SJSA1 (cell line): ENCODE measurements at regions not wholly inside any gene's neighbourhood (a gene's known extent, or its start where the extent isn't known, plus 50 kb on each side); places are given as distances from the start of the nearest gene placed in this dataset.
"Not testable (repeated sequence)": the region's sequence is repeated elsewhere in the genome, so short reads cannot be mapped to it uniquely, and the experiment has no call there.

ENCODE experiments used
- DNase-seq, 2 experiments: peaks; one replicate each; pipeline ENCODE4 v3.0.0-alpha.2; 2015 to 2020; ENCODE audit warnings: low spot score in 2 of 2, low read depth in 1 of 2
- H3K27ac ChIP-seq: fragments of 250-450 bp; sonication (Bioruptor Pico); 2 replicates; pipeline ENCODE4 v1.5.1; 2020; ENCODE audit warnings: mild to moderate bottlenecking, moderate library complexity
- H3K27me3 ChIP-seq: fragments of 250-450 bp; sonication (Bioruptor Pico); replicated peaks from 2 replicates; pipeline ENCODE4 v1.5.1; 2020; ENCODE audit warnings: mild to moderate bottlenecking, moderate library complexity
- H3K36me3 ChIP-seq: fragments of 250-450 bp; sonication (Bioruptor Pico); 2 replicates; pipeline ENCODE4 v1.5.1; 2020; ENCODE audit warnings: mild to moderate bottlenecking
- H3K4me1 ChIP-seq: fragments of 250-450 bp; sonication (Bioruptor Pico); replicated peaks from 2 replicates; pipeline ENCODE4 v1.6.1; 2021; ENCODE audit warnings: mild to moderate bottlenecking
- H3K4me3 ChIP-seq: fragments of 250-450 bp; sonication (Bioruptor Pico); 2 replicates; pipeline ENCODE4 v1.5.1; 2020; ENCODE audit warnings: mild to moderate bottlenecking
- H3K9me3 ChIP-seq: fragments of 250-450 bp; sonication (Bioruptor Pico); replicated peaks from 2 replicates; pipeline ENCODE4 v1.5.1; 2020; ENCODE audit warnings: mild to moderate bottlenecking

- Histone ChIP-seq H3K27me3 (no peaks in the 10 kb centered on the region), H3K36me3 (no peaks in the 10 kb centered on the region), H3K27ac (no peak overlapping the region), H3K9me3 (no peaks in the 10 kb centered on the region), H3K4me1 (no peaks in the 10 kb centered on the region), H3K4me3 (no peak overlapping the region)
- no peak for DNase-seq
Observed at GRCh38 chrX:50967736-50968135, 57.2 kb downstream of the BMP15 start.

GRCh38 chrX:50968871-50969635 is 58.5 kb downstream of the BMP15 start:
- not testable (repeated sequence) for H3K36me3 ChIP-seq, DNase-seq, H3K4me3 ChIP-seq, H3K27ac ChIP-seq, H3K4me1 ChIP-seq, H3K9me3 ChIP-seq, H3K27me3 ChIP-seq

GRCh38 chrX:50971395-50971794 is 60.9 kb downstream of the BMP15 start:
- Histone ChIP-seq H3K27ac (no peak overlapping the region), H3K36me3 (no peaks in the 10 kb centered on the region), H3K9me3 (no peaks in the 10 kb centered on the region), H3K27me3 (no peaks in the 10 kb centered on the region), H3K4me1 (no peaks in the 10 kb centered on the region), H3K4me3 (no peak overlapping the region)
- no peak for DNase-seq

- Histone ChIP-seq H3K4me1 (no peaks in the 10 kb centered on the region), H3K4me3 (no peak overlapping the region), H3K9me3 (no peaks in the 10 kb centered on the region), H3K27ac (no peak overlapping the region), H3K27me3 (no peaks in the 10 kb centered on the region), H3K36me3 (no peaks in the 10 kb centered on the region)
- no peak for DNase-seq
Observed at GRCh38 chrX:50973199-50973598, 62.7 kb downstream of the BMP15 start.

GRCh38 chrX:50978920-50979682 is 68.6 kb downstream of the BMP15 start:
- Histone ChIP-seq H3K4me3 (no peak overlapping the region), H3K9me3 (no peaks in the 10 kb centered on the region), H3K27me3 (no peaks in the 10 kb centered on the region), H3K27ac (no peak overlapping the region), H3K36me3 (no peaks in the 10 kb centered on the region), H3K4me1 (no peaks in the 10 kb centered on the region)
- DNase-seq: no peak

- Histone ChIP-seq H3K9me3 (no peaks in the 10 kb centered on the region), H3K36me3 (no peaks in the 10 kb centered on the region), H3K4me1 (no peaks in the 10 kb centered on the region), H3K4me3 (no peak overlapping the region), H3K27ac (no peak overlapping the region), H3K27me3 (no peaks in the 10 kb centered on the region)
- DNase-seq: no peak
Observed at GRCh38 chrX:50980251-50980650, 69.7 kb downstream of the BMP15 start.

GRCh38 chrX:50988649-50989048 is 78.1 kb downstream of the BMP15 start:
- H3K9me3 ChIP-seq: no peaks in the 10 kb centered on the region
- no peaks in the 10 kb centered on the region for H3K4me1 ChIP-seq
- no peak overlapping the region for H3K4me3 ChIP-seq
- no peaks in the 10 kb centered on the region for H3K36me3 ChIP-seq
- H3K27ac ChIP-seq: no peak overlapping the region
- DNase-seq: peak in 1 of 2 experiments; percentile 1
- H3K27me3 ChIP-seq: no peaks in the 10 kb centered on the region

- DNase-seq: no peak
- no peak overlapping the region for H3K27ac ChIP-seq
- no peaks in the 10 kb centered on the region for H3K4me1 ChIP-seq
- no peaks in the 10 kb centered on the region for H3K9me3 ChIP-seq
- no peaks in the 10 kb centered on the region for H3K27me3 ChIP-seq
- no peaks in the 10 kb centered on the region for H3K36me3 ChIP-seq
- no peak overlapping the region for H3K4me3 ChIP-seq
Observed at GRCh38 chrX:50996930-50997329, 86.4 kb downstream of the BMP15 start.

GRCh38 chrX:51000384-51000783 is 89.8 kb downstream of the BMP15 start:
- H3K36me3 ChIP-seq, H3K9me3 ChIP-seq, DNase-seq, H3K4me3 ChIP-seq, H3K27ac ChIP-seq, H3K27me3 ChIP-seq, H3K4me1 ChIP-seq: not testable (repeated sequence)

- not testable (repeated sequence) for H3K27me3 ChIP-seq, H3K27ac ChIP-seq, H3K4me3 ChIP-seq, H3K9me3 ChIP-seq, H3K36me3 ChIP-seq, DNase-seq, H3K4me1 ChIP-seq
Observed at GRCh38 chrX:51001733-51002632, 91.4 kb downstream of the BMP15 start.

GRCh38 chrX:51006064-51006463 is 95.5 kb downstream of the BMP15 start:
- H3K9me3 ChIP-seq: no peaks in the 10 kb centered on the region

GRCh38 chrX:51024106-51024696 is 113.7 kb downstream of the BMP15 start:
- H3K27me3 ChIP-seq: no peaks in the 10 kb centered on the region
- no peaks in the 10 kb centered on the region for H3K9me3 ChIP-seq
- H3K4me3 ChIP-seq: no peak overlapping the region
- no peak overlapping the region for H3K27ac ChIP-seq
- H3K36me3 ChIP-seq: no peaks in the 10 kb centered on the region
- DNase-seq: no peak
- H3K4me1 ChIP-seq: no peaks in the 10 kb centered on the region

More at GRCh38 chrX:51006064-51006463, 95.5 kb downstream of the BMP15 start:
- no peaks in the 10 kb centered on the region for H3K36me3 ChIP-seq
- DNase-seq: no peak
- no peaks in the 10 kb centered on the region for H3K27me3 ChIP-seq
- no peak overlapping the region for H3K27ac ChIP-seq
- no peaks in the 10 kb centered on the region for H3K4me1 ChIP-seq
- H3K4me3 ChIP-seq: no peak overlapping the region

- no peak for DNase-seq
- H3K9me3 ChIP-seq: no peaks in the 10 kb centered on the region
- no peaks in the 10 kb centered on the region for H3K4me1 ChIP-seq
- no peak overlapping the region for H3K27ac ChIP-seq
- H3K4me3 ChIP-seq: no peak overlapping the region
- H3K36me3 ChIP-seq: no peaks in the 10 kb centered on the region
- no peaks in the 10 kb centered on the region for H3K27me3 ChIP-seq
Observed at GRCh38 chrX:51026862-51027261, 116.3 kb downstream of the BMP15 start.
